CMK (cell line): ENCODE measurements at regions not wholly inside any gene's neighbourhood (a gene's known extent, or its start where the extent isn't known, plus 50 kb on each side); places are given as distances from the start of the nearest gene placed in this dataset.
A peak's percentile ranks its signal among the peaks of the same experiment; 100 is the strongest.

Experiments
- DNase-seq: peaks from one replicate; pipeline ENCODE4 v3.0.0-alpha.2; 2010; ENCODE audit warnings: low read depth

DNA sequence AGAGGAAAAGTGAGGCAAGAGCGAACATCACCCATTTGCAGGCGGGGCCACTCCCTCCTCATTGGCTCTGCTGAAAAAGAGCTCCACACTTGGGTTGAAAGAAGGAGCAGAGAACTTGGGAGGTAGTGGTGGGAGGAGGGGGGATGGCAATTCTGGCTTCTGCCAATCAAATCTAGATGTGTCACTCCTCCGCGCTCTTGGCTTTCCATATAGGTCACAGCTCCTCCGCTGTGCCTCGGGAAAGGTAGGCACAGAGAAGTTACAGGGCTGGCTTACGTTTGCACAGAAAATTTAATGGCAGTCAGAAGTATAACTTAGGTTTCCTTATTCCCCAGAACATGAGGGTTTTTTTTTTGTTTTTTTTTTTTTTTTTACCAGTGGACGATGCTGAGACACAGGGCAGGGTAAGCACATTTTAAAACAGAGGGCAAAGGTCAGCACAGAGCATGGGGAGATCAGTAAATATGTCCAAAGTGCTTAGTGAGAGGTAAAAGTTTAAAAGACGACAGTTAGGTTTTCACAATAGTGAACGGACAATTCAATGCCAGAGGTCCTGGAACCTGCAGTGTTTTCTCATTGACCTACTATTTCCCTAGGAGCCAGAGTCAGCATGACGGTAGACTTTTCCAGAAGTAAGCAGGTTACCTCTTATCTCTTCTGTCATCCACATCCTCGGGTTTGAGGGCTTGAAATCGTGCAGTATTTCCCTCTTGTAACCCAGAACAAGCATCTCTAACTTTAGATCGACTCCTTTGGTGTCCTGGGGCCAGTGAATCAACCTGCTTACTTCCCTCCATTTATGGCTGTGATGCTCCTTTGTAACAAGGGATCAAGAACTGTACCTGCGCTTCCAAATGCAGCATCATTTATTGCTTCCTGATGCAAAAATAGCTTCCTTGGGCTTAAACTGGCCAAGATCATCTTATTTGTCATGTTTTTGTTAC lies 258.9 kb upstream of the PROX1 start:
- no peak for DNase-seq

DNA sequence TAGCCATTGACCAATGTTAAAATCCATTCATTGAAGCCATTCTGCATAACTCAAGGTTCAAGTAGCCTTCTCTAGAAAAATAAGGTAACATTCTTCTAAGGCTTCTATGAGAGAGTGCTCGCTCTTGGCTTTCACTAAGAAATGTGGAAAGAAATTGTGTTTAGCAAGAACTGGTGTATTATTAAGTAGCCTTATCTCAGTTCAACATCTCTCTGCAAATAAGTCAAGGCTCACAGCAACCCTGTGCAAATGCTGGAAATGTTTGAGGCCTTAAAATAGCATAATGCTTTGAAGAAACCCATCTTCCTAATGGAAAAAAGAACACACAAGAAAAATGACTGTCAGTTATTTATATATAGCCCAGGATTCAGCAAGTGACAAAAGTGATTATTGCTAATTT lies 254.1 kb upstream of the PROX1 start:
- DNase-seq: no peak

DNA sequence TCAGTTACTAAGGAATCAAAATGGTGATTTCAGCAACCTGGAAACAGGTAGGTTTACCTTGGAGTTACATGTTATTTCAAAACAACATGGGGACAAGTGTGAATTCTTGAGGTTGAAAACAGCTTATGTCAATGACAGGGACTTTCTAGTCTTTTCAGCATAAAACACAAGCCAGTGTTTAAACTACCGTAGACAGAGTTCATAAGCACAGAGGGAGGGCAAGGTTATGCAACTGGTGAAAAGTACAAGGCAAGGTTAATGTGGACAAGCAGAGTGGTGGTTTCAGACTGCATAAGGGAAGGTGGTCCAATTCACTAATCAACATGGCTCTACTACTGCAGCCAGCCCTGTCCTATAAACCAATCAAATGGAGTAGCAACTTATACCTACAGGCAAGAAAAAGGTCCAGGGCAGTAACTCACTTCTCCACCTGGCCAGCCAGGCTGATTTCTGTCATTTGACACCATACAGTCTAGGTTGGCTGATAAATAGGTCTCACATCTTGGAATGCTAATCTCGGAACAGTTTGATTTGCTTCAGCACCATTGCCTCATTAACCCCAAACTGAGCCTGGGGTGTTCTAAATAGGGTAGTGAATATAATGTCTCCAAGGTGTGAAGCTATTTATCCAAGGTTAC lies 250.3 kb upstream of the PROX1 start:
- no peak for DNase-seq

GRCh38 chr1:213738658-213739057 lies 249.1 kb upstream of the PROX1 start:
- no peak for DNase-seq

- DNase-seq: no peak
Observed at GRCh38 chr1:213742992-213743391, 244.8 kb upstream of the PROX1 start.

- no peak for DNase-seq
Observed at GRCh38 chr1:213744780-213745179, 243.0 kb upstream of the PROX1 start.

DNA sequence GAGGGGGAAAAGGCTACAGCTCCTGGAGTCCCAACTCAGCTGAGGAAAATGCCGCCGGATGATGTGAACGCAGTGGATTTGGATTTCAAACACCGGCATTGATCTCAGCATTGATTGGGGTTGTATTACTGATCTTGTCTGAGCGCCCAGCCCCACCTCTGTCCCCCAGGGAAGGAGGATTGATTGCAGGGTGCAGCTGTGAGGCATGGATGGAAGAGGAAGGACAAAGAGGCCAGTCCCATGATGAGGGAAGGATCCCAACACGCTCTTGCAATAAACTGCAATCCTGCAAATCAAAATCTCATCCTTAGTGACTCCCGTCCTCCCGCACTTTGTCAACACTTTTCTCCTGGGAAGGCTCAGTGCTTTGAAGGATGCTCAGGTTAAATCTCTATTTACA lies 242.3 kb upstream of the PROX1 start:
- no peak for DNase-seq

DNA sequence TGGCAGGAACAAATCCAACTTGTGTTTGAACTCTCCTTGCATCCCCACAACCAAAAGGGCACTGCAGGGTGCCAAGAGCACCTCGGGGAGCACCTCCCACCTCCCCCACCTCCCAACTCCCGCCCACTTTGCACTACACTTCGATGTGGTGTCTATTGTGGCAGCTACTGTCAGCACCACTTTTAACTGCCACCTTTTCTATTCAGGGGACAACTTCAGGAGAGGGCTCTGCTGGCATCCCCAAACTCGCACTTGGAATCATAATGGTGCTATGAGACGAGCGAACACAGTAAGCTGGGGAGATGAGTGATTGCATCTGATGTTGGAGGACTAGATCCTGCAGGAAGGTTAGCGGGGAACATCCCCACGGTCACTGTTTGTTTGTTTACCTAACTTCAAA lies 238.2 kb upstream of the PROX1 start:
- no peak for DNase-seq

DNA sequence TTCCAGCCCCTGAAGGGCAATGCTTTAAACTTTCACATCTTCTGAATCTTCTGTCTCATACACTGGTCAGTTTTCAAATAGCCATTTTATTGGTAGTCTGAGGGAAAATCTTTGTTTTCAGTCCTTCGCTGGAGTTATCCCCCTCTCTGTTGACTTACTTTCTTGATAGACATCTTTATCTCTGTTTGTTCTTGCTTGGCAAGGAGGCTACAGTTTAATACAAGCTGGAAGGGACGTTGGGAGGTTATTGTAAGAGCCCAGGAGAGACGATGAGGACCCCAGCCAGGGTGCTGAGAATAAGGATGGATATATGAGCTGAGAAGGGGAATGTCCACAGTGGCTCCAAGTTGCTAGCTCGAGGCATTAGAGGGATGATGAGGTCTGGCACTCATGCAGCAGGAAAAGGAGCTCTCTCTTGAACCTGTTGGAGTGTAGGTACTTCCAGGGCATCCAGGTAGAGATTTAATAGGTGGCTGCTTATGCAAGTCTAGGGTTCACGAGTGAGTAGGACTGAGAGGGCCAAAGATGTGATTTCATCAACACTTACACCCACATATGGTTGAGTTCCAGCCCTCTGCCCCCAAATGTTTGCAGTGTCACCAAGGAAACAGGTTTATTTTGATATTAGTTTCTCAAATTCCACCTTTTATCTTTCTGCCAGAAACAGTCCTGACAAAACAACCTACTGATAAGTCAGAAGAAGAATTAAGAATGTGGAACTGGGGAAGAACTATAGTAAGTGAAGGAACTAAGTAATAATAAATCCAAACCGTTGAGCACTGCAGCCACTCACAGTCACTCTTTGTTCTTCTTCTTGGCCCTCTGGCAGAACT lies 237.3 kb upstream of the PROX1 start:
- DNase-seq: no peak

DNA sequence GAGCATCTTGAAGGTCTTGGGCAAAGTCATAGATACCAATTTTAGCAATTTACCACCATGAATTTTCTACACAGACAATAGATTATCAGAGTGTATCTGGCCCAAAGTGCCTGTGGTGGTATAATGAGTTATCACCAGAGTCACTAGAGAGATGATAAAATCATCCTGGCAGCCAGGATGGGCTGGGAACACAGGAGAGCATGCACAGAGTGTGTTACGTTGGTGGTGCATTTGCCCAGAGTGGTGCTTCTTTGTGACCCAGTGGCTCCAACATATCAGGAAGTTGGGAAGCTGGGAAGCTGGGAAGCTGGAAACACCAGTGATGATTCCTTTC lies 236.7 kb upstream of the PROX1 start:
- no peak for DNase-seq

GRCh38 chr1:213759359-213760181 lies 228.2 kb upstream of the PROX1 start:
- DNase-seq: no peak

DNA sequence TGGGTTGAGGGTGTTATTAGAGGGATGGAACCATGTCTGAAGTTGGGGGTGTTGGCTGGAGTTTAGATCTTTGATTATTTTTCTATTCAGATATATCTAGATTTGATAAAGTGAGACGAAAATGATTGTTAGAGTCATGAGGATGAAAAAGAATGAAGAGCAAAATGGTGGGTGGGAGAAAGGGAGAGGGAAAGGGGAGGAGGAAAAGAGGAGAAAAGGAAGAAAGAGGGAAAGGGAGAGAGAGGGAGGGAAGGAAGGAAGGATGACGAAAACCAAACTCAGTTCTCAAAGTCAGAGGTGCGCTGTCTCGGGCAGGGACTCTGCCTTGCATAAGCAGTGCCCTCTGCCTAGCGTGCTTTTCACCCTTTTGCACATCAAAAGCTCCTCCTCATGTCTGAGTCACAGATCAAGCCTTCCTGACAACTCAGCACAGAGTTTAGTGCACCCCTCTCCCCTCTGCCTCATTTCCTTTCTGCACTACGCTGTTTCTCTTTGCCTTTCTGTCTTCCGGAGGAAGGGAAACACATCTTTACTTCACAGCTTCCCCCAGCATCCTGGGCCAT lies 225.8 kb upstream of the PROX1 start:
- no peak for DNase-seq

DNA sequence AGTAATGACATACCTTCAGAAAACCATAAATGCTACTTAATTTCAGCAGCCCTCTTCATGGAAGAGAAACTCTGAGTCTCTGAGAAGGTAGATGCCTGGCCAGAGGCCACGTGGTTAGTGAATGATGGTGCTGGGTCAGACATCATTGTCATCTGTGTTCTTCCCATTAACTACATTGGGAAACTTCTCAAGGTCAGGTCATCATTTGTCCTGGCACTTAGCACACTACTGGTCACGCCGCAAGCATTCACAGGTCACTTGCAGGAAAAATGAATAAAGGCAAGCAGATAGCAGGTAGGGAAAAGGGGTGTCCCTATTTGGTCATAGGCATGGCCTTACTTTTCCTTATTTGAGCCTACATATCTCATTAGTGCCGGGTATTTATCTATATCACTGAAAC lies 220.1 kb upstream of the PROX1 start:
- no peak for DNase-seq

GRCh38 chr1:213772128-213773063 lies 215.4 kb upstream of the PROX1 start:
- no peak for DNase-seq

- no peak for DNase-seq
Observed at GRCh38 chr1:213773975-213774374, 213.8 kb upstream of the PROX1 start.

GRCh38 chr1:213776969-213777368 lies 210.8 kb upstream of the PROX1 start:
- no peak for DNase-seq

- DNase-seq: no peak
Observed at GRCh38 chr1:213779228-213779627, 208.5 kb upstream of the PROX1 start.

DNA sequence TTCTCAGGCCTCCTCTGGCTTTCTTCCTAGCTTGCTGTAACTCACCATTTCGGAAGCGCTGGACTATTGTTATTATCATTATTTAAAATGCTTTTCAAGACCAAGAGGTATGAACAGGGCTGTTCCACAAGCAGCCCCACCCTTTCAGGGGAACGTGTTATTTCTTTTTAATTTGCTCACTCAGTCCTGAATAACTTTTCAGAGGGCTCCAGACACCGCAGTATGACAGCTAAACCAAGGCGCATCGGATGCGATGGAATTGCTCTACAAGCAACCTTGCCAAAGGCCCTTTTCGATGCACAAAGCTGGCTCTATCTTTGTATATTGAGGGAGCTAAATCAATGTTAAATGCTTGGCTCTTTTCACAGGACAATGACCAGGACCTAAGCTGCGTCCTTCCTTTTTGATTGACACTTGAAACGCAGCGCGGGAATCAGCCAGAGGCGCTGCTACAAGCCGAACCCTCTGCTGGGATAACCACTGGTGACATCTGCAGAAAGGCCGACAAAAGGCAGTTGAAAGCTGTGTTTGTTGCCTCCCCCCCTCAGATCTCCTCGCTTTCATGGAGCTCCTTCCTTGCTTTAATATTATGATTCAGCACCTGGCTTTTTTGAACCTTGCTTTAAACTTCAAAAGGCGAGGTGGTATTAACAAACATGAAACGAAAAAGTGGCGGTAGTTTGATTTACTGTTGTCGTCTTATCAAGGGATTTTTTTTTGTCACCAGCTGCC lies 204.7 kb upstream of the PROX1 start:
- DNase-seq: no peak

DNA sequence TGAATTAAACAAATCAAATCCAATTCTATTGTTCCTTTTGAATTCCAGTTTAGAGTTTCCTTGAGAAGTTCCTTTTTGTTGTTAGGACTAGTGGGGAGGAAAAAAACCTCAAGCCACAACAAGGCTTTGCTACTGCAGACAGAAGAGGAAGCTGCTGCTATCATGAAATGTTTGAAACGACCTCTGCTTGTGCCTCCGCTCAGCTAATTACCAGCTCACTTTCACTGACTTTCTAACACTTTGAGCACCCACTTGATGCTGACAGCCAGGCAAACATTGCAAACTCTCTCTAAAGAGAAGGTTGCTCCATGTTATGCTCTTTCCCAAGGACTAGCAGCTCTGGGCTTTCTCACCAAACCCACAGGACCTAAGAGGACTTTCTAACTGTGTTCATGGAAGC lies 203.9 kb upstream of the PROX1 start:
- DNase-seq: peak; percentile 4

DNA sequence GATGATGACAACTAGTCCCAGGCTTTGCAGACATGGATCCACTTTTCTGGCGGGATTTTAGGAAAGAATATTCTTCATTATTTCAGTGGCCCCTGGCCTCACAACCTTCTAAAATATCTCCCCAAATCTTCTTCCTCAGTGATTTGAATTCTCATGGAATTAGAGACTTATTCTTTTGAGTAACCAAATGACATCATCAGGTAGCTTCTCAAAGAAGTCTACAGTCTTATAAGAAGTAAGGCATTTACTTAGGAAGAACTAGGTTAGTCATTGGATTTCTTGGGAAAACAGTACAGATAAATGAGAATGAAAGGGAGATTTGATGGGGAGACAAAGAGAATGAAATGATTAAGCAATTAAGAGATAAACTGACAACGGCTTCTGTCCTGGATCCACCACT lies 201.1 kb upstream of the PROX1 start:
- DNase-seq: no peak
